ENCODE measurements at regions not wholly inside any gene's neighbourhood (a gene's known extent, or its start where the extent isn't known, plus 50 kb on each side); places are given as distances from the start of the nearest gene placed in this dataset.

GRCh38 chr1:110798691-110799256, 74.2 kb upstream of the CD53 start:
- Histone ChIP-seq H3K9me3 (ENCODE audit: control insufficient read depth, low read length) (no peaks in the 10 kb centered on the region), H3K9ac (ENCODE audit: extremely low read depth, low read length, poor library complexity, severe bottlenecking) (no peak overlapping the region), H3K36me3 (ENCODE audit: control insufficient read depth, insufficient read depth, low read length) (no peaks in the 10 kb centered on the region), H3K27me3 (ENCODE audit: control insufficient read depth, insufficient read depth, low read length, poor library complexity, severe bottlenecking) (peaks cover 24% of the 10 kb centered on the region), H3K4me1 (ENCODE audit: control insufficient read depth, insufficient read depth, low read length) (no peaks in the 10 kb centered on the region), H3K27ac (ENCODE audit: low read depth, low read length) (no peak overlapping the region), H3K4me3 (ENCODE audit: low read length) (no peak overlapping the region)
- Mint-ChIP-seq H3K4me3 (no peak overlapping the region), H3K27ac (no peak overlapping the region), H3K27me3 (ENCODE audit: insufficient read depth) (peaks cover 7% of the 10 kb centered on the region), H3K9me3 (no peaks in the 10 kb centered on the region), H3K4me1 (no peaks in the 10 kb centered on the region), H3K36me3 (ENCODE audit: low read depth) (no peaks in the 10 kb centered on the region)
- 77 to 94% methylated on average over 2 to 3 of the region's 3 CpGs for WGBS, 2 experiments (ENCODE audit: insufficient coverage in 1 of 2, insufficient read length in 1 of 2)
- TF ChIP-seq CTCF (conservative IDR thresholded peaks at IDR 0.05): no peak
- DNase-seq: no peak

GRCh38 chr1:110788673-110789072, 84.3 kb upstream of the CD53 start:
- no peak overlapping the region for H3K9ac ChIP-seq (ENCODE audit: extremely low read depth, low read length, poor library complexity, severe bottlenecking)
- H3K27me3 ChIP-seq (ENCODE audit: control insufficient read depth, insufficient read depth, low read length, poor library complexity, severe bottlenecking): peaks cover 74% of the 10 kb centered on the region
- H3K4me3 Mint-ChIP-seq: no peak overlapping the region
- H3K9me3 ChIP-seq (ENCODE audit: control insufficient read depth, low read length): no peaks in the 10 kb centered on the region
- H3K9me3 Mint-ChIP-seq: no peaks in the 10 kb centered on the region
- 94% methylated on average over 2 of the region's 2 CpGs; no CpG with 5 or more reads in 1 of the 2 experiments for WGBS, 2 experiments (ENCODE audit: insufficient coverage in 1 of 2, insufficient read length in 1 of 2)
- no peak overlapping the region for H3K4me3 ChIP-seq (ENCODE audit: low read length)
- no peaks in the 10 kb centered on the region for H3K4me1 Mint-ChIP-seq
- H3K27ac Mint-ChIP-seq: no peak overlapping the region
- no peaks in the 10 kb centered on the region for H3K4me1 ChIP-seq (ENCODE audit: control insufficient read depth, insufficient read depth, low read length)
- peaks cover 43% of the 10 kb centered on the region for H3K27me3 Mint-ChIP-seq (ENCODE audit: insufficient read depth)
- TF ChIP-seq CTCF (conservative IDR thresholded peaks at IDR 0.05): no peak
- H3K27ac ChIP-seq (ENCODE audit: low read depth, low read length): no peak overlapping the region
- DNase-seq: no peak
- no peaks in the 10 kb centered on the region for H3K36me3 Mint-ChIP-seq (ENCODE audit: low read depth)
- no peaks in the 10 kb centered on the region for H3K36me3 ChIP-seq (ENCODE audit: control insufficient read depth, insufficient read depth, low read length)

- Histone ChIP-seq H3K4me3 (ENCODE audit: low read length) (no peak overlapping the region), H3K36me3 (ENCODE audit: control insufficient read depth, insufficient read depth, low read length) (no peaks in the 10 kb centered on the region), H3K27ac (ENCODE audit: low read depth, low read length) (no peak overlapping the region), H3K9me3 (ENCODE audit: control insufficient read depth, low read length) (no peaks in the 10 kb centered on the region), H3K4me1 (ENCODE audit: control insufficient read depth, insufficient read depth, low read length) (no peaks in the 10 kb centered on the region), H3K9ac (ENCODE audit: extremely low read depth, low read length, poor library complexity, severe bottlenecking) (no peak overlapping the region), H3K27me3 (ENCODE audit: control insufficient read depth, insufficient read depth, low read length, poor library complexity, severe bottlenecking) (peaks cover 64% of the 10 kb centered on the region)
- Mint-ChIP-seq H3K27me3 (ENCODE audit: insufficient read depth) (peaks cover 41% of the 10 kb centered on the region), H3K4me3 (no peak overlapping the region), H3K4me1 (no peaks in the 10 kb centered on the region), H3K9me3 (no peaks in the 10 kb centered on the region), H3K27ac (no peak overlapping the region), H3K36me3 (ENCODE audit: low read depth) (no peaks in the 10 kb centered on the region)
- TF ChIP-seq CTCF (conservative IDR thresholded peaks at IDR 0.05): no peak
- DNase-seq: no peak
- 75 to 95% methylated on average over 2 to 3 of the region's 3 CpGs for WGBS, 2 experiments (ENCODE audit: insufficient coverage in 1 of 2, insufficient read length in 1 of 2)
Observed at GRCh38 chr1:110787328-110788071, 85.4 kb upstream of the CD53 start.
